D341Med (cell line): ENCODE measurements at regions not wholly inside any gene's neighbourhood (a gene's known extent, or its start where the extent isn't known, plus 50 kb on each side); places are given as distances from the start of the nearest gene placed in this dataset.

Experiments
- DNase-seq: peaks from one replicate; pipeline ENCODE4 v3.0.0; 2012; ENCODE audit warnings: low spot score

- DNase-seq: peak; percentile 77
Measured at GRCh38 chr12:124188561-124189405, 106.1 kb upstream of the RFLNA start.

GRCh38 chr12:124190312-124191023 is 104.4 kb upstream of the RFLNA start:
- no peak for DNase-seq

GRCh38 chr12:124191024-124191359 is 103.9 kb upstream of the RFLNA start:
- peak; percentile 43 for DNase-seq

- no peak for DNase-seq
Measured at GRCh38 chr12:124191966-124192365, 102.9 kb upstream of the RFLNA start.

GRCh38 chr12:124194264-124194892 is 100.5 kb upstream of the RFLNA start:
- no peak for DNase-seq

- DNase-seq: no peak
Measured at GRCh38 chr12:124194893-124195566, 99.9 kb upstream of the RFLNA start.

- DNase-seq: no peak
Measured at GRCh38 chr12:124195567-124195942, 99.3 kb upstream of the RFLNA start.

- DNase-seq: no peak
Measured at GRCh38 chr12:124196236-124196635, 98.7 kb upstream of the RFLNA start.

GRCh38 chr12:124201248-124201647 is 93.6 kb upstream of the RFLNA start:
- no peak for DNase-seq

GRCh38 chr12:124203176-124203575 is 91.7 kb upstream of the RFLNA start:
- DNase-seq: no peak

GRCh38 chr12:124205405-124205804 is 89.5 kb upstream of the RFLNA start:
- no peak for DNase-seq

GRCh38 chr12:124207049-124207448 is 87.8 kb upstream of the RFLNA start:
- peak; percentile 57 for DNase-seq

GRCh38 chr12:124207617-124208016 is 87.3 kb upstream of the RFLNA start:
- DNase-seq: no peak

GRCh38 chr12:124208489-124208888 is 86.4 kb upstream of the RFLNA start:
- no peak for DNase-seq

GRCh38 chr12:124210991-124211577 is 83.8 kb upstream of the RFLNA start:
- no peak for DNase-seq

GRCh38 chr12:124211753-124212152 is 83.1 kb upstream of the RFLNA start:
- DNase-seq: no peak

- DNase-seq: no peak
Measured at GRCh38 chr12:124213666-124214347, 81.1 kb upstream of the RFLNA start.

GRCh38 chr12:124214574-124214973 is 80.3 kb upstream of the RFLNA start:
- no peak for DNase-seq

- DNase-seq: no peak
Measured at GRCh38 chr12:124216966-124217365, 77.9 kb upstream of the RFLNA start.

GRCh38 chr12:124217508-124218242 is 77.2 kb upstream of the RFLNA start:
- no peak for DNase-seq

GRCh38 chr12:124218243-124218560 is 76.7 kb upstream of the RFLNA start:
- DNase-seq: no peak
